ENCODE measurements at regions not wholly inside any gene's neighbourhood (a gene's known extent, or its start where the extent isn't known, plus 50 kb on each side); places are given as distances from the start of the nearest gene placed in this dataset.

DNA sequence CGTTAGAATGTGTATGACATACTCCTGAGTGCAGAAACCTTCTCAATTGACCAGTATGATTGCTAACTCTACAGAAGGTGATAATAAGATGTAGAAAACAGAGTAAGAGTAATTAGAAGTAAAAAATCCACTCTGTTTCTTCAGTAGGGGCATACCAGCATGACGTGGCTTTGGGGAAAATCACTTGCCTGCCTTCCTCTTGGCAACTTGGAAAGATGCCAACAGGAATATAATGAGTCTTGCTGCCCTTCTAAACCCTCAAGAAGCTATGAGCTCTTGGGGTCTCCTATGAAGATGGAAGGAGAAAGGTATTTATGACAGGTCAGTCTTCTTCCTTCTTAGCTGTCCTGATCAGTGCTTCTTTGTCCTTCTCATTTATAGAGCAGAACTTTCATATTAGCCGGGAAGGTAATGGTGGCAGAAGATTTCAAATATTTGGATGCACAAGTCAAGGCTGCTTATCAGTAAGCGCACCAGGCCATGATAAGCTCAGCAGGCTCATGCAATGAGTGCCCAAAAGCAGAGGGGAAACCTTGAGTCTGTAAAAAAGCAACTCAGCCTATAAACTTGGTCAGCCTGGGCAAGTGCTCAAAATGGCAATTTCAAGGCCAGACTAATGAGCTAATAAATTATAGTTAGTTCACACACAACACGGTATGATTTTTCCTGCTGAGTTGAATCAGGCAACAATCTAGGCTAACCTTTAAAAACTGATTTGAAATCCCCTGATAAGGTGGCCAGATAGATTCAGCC is 69.7 kb upstream of the PPARGC1A start:
- Mint-ChIP-seq H3K9me3 (no peaks in the 10 kb centered on the region), H3K36me3 (no peaks in the 10 kb centered on the region), H3K27me3 (ENCODE audit: insufficient read depth, low read depth) (no peaks in the 10 kb centered on the region), H3K4me1 (no peaks in the 10 kb centered on the region), H3K27ac (no peak overlapping the region), H3K4me3 (no peak overlapping the region)
- Histone ChIP-seq H3K4me2 (no peak overlapping the region), H3K9me3 (ENCODE audit: low read depth) (no peaks in the 10 kb centered on the region), H3K4me1 (no peaks in the 10 kb centered on the region), H4K20me1 (ENCODE audit: low read depth) (no peaks in the 10 kb centered on the region), H2AFZ (replicated peaks) (no peak overlapping the region), H3K27me3 (no peaks in the 10 kb centered on the region), H3K36me3 (no peaks in the 10 kb centered on the region), H3K4me3 (no peak overlapping the region), H3K9ac (no peak overlapping the region), H3F3A (ENCODE audit: low read depth) (no peaks in the 10 kb centered on the region), H3K79me2 (ENCODE audit: low read depth) (no peaks in the 10 kb centered on the region), H3K27ac (no peak overlapping the region)
- TF ChIP-seq, protein P1, sequence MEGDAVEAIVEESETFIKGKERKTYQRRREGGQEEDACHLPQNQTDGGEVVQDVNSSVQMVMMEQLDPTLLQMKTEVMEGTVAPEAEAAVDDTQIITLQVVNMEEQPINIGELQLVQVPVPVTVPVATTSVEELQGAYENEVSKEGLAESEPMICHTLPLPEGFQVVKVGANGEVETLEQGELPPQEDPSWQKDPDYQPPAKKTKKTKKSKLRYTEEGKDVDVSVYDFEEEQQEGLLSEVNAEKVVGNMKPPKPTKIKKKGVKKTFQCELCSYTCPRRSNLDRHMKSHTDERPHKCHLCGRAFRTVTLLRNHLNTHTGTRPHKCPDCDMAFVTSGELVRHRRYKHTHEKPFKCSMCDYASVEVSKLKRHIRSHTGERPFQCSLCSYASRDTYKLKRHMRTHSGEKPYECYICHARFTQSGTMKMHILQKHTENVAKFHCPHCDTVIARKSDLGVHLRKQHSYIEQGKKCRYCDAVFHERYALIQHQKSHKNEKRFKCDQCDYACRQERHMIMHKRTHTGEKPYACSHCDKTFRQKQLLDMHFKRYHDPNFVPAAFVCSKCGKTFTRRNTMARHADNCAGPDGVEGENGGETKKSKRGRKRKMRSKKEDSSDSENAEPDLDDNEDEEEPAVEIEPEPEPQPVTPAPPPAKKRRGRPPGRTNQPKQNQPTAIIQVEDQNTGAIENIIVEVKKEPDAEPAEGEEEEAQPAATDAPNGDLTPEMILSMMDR (IDR thresholded peaks at IDR 0.05): no peak
- no peak for TF ChIP-seq EZH2 (IDR thresholded peaks at IDR 0.05)
- TF ChIP-seq EZH2phosphoT487 (IDR thresholded peaks at IDR 0.05): no peak
- no peak for DNase-seq (ENCODE audit: low spot score)

DNA sequence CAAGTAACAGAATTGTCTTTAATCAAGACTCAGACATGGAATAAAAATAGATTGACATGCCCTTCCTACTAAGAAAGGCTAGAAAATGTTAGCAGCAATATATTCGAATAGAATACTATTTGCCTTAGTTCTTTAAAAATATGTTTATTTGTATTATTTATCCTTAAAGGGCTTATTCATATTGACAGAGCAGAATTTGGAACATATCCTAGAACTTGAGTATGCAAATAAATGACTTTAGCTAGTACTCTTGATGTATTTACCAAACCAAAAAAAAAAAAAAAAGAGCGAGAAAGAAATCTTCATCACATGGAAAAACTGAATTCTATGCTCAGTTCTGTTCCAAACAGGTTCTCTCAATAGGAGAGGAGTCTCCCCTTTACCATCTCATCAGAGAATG is 68.9 kb upstream of the PPARGC1A start:
- no peak overlapping the region for H3K4me3 ChIP-seq
- Mint-ChIP-seq H3K36me3 (no peaks in the 10 kb centered on the region), H3K4me3 (no peak overlapping the region), H3K27me3 (ENCODE audit: insufficient read depth, low read depth) (no peaks in the 10 kb centered on the region), H3K9me3 (no peaks in the 10 kb centered on the region), H3K4me1 (no peaks in the 10 kb centered on the region), H3K27ac (no peak overlapping the region)
- TF ChIP-seq EZH2phosphoT487 (IDR thresholded peaks at IDR 0.05): no peak
- no peak for TF ChIP-seq EZH2 (IDR thresholded peaks at IDR 0.05)
- TF ChIP-seq, protein P1 (IDR thresholded peaks at IDR 0.05): no peak
- H3K4me2 ChIP-seq: no peak overlapping the region
- no peaks in the 10 kb centered on the region for H3F3A ChIP-seq (ENCODE audit: low read depth)
- no peaks in the 10 kb centered on the region for H3K4me1 ChIP-seq
- H3K9ac ChIP-seq: no peak overlapping the region
- H3K79me2 ChIP-seq (ENCODE audit: low read depth): no peaks in the 10 kb centered on the region
- no peaks in the 10 kb centered on the region for H3K36me3 ChIP-seq
- H3K9me3 ChIP-seq (ENCODE audit: low read depth): no peaks in the 10 kb centered on the region
- no peak for DNase-seq (ENCODE audit: low spot score)
- H4K20me1 ChIP-seq (ENCODE audit: low read depth): no peaks in the 10 kb centered on the region
- no peak overlapping the region for H2AFZ ChIP-seq (replicated peaks)
- no peaks in the 10 kb centered on the region for H3K27me3 ChIP-seq
- H3K27ac ChIP-seq: no peak overlapping the region

DNA sequence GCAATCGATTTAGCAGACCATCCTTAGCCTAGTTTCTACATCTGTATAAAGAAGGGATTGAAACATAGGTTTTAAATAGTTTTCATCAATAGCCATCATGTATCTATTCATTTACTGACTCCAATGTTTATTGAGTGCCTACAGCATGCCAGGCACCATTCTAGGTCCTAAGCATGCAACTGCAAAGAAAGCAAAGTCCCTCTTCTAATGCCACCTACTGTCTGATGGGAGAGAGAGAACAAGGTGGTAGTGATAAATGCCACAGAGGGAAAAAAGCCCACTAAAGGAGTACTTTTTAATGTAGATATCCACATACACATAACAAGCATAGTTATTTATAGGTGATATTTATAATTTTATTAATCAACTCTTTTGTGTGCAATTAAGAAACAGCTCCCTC is 67.6 kb upstream of the PPARGC1A start:
- no peak for DNase-seq (ENCODE audit: low spot score)
- H3F3A ChIP-seq (ENCODE audit: low read depth): no peaks in the 10 kb centered on the region
- H3K4me1 ChIP-seq: no peaks in the 10 kb centered on the region
- no peak overlapping the region for H3K27ac ChIP-seq
- H3K4me3 ChIP-seq: no peak overlapping the region
- Mint-ChIP-seq H3K4me3 (no peak overlapping the region), H3K27ac (no peak overlapping the region), H3K36me3 (no peaks in the 10 kb centered on the region), H3K4me1 (no peaks in the 10 kb centered on the region), H3K9me3 (no peaks in the 10 kb centered on the region), H3K27me3 (ENCODE audit: insufficient read depth, low read depth) (no peaks in the 10 kb centered on the region)
- H2AFZ ChIP-seq (replicated peaks): no peak overlapping the region
- no peak overlapping the region for H3K9ac ChIP-seq
- H3K9me3 ChIP-seq (ENCODE audit: low read depth): no peaks in the 10 kb centered on the region
- H4K20me1 ChIP-seq (ENCODE audit: low read depth): no peaks in the 10 kb centered on the region
- H3K36me3 ChIP-seq: no peaks in the 10 kb centered on the region
- no peak overlapping the region for H3K4me2 ChIP-seq
- TF ChIP-seq, protein P1 (IDR thresholded peaks at IDR 0.05): no peak
- TF ChIP-seq EZH2 (IDR thresholded peaks at IDR 0.05): no peak
- no peak for TF ChIP-seq EZH2phosphoT487 (IDR thresholded peaks at IDR 0.05)
- no peaks in the 10 kb centered on the region for H3K27me3 ChIP-seq
- H3K79me2 ChIP-seq (ENCODE audit: low read depth): no peaks in the 10 kb centered on the region

Data from neural progenitor cell (in vitro differentiated cells).